Mucosa of rectum (tissue), 2 donors: ENCODE measurements at regions not wholly inside any gene's neighbourhood (a gene's known extent, or its start where the extent isn't known, plus 50 kb on each side); places are given as distances from the start of the nearest gene placed in this dataset.

Experiments used
- H3K27ac ChIP-seq, 2 donors: one replicate each; pipeline ENCODE4 v1.7.0; 2013; ENCODE audit warnings: inconsistent platforms in 2 of 2, low read depth in 2 of 2, low read length in 2 of 2
- H3K27me3 ChIP-seq, 2 donors: one replicate each; pipeline ENCODE4 v1.7.0; 2013; ENCODE audit warnings: low read length in 2 of 2; ENCODE audit not compliant: control insufficient read depth in 2 of 2, insufficient read depth in 2 of 2
- H3K36me3 ChIP-seq, 2 donors: one replicate each; pipeline ENCODE4 v1.7.0; 2013; ENCODE audit warnings: low read length in 2 of 2; ENCODE audit not compliant: control insufficient read depth in 2 of 2, insufficient read depth in 2 of 2
- H3K4me1 ChIP-seq, 2 donors: one replicate each; pipeline ENCODE4 v1.7.0; 2013; ENCODE audit warnings: low read length in 2 of 2, mild to moderate bottlenecking in 1 of 2; ENCODE audit not compliant: control insufficient read depth in 2 of 2, insufficient read depth in 2 of 2
- H3K4me3 ChIP-seq, 2 donors: one replicate each; pipeline ENCODE4 v1.7.0; 2013; ENCODE audit warnings: low read length in 2 of 2
- H3K9ac ChIP-seq, 2 donors: one replicate each; pipeline ENCODE4 v1.7.0; 2013; ENCODE audit warnings: low read length in 2 of 2, low read depth in 1 of 2, mild to moderate bottlenecking in 1 of 2
- H3K9me3 ChIP-seq, 2 donors: one replicate each; pipeline ENCODE4 v1.7.0; 2013; ENCODE audit warnings: low read length in 2 of 2; ENCODE audit not compliant: control insufficient read depth in 2 of 2
- donor health status: healthy.
- donor health status: Normal muscosa, but diverticular disease.

DNA sequence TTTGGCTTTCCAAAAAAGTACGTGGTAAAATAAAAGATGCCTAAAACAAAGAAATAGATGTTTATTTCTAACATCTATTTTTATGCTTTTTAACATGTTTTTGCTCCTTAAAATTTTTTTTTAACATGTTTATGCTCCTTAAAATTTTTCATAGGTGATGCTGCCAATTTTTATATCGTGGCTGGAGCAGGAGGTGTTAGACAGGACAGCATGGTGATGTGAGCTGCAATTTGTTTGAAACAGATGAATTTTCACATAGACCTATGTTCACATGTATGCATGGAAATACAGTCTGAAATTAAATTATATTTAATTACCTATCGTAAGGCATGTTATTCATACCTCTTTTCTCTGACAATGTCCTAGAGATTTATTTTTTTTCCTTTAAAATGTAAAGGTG lies 784.8 kb downstream of the EPHA7 start:
- H3K9me3 ChIP-seq, result no peaks in the 10 kb centered on the region
- H3K36me3 ChIP-seq, result no peaks in the 10 kb centered on the region
- no peaks in the 10 kb centered on the region for H3K4me1 ChIP-seq
- no peaks in the 10 kb centered on the region for H3K27me3 ChIP-seq
- no peak overlapping the region for H3K27ac ChIP-seq
- H3K4me3 ChIP-seq, result no peak overlapping the region
- H3K9ac ChIP-seq, result no peak overlapping the region

- no peaks in the 10 kb centered on the region for H3K36me3 ChIP-seq
- no peaks in the 10 kb centered on the region for H3K4me1 ChIP-seq
- H3K9ac ChIP-seq, result no peak overlapping the region
- no peaks in the 10 kb centered on the region for H3K9me3 ChIP-seq
- H3K4me3 ChIP-seq, result no peak overlapping the region
- no peaks in the 10 kb centered on the region for H3K27me3 ChIP-seq
- no peak overlapping the region for H3K27ac ChIP-seq
Measured at GRCh38 chr6:92623431-92623830, 795.9 kb downstream of the EPHA7 start.

GRCh38 chr6:92617721-92618120 lies 801.6 kb downstream of the EPHA7 start:
- no peaks in the 10 kb centered on the region for H3K36me3 ChIP-seq

GRCh38 chr6:92608751-92609150 lies 810.6 kb downstream of the EPHA7 start:
- no peak overlapping the region for H3K9ac ChIP-seq
- H3K4me3 ChIP-seq, result no peak overlapping the region
- no peaks in the 10 kb centered on the region for H3K27me3 ChIP-seq
- H3K36me3 ChIP-seq, result no peaks in the 10 kb centered on the region
- no peaks in the 10 kb centered on the region for H3K4me1 ChIP-seq
- H3K9me3 ChIP-seq, result no peaks in the 10 kb centered on the region
- no peak overlapping the region for H3K27ac ChIP-seq

More at GRCh38 chr6:92617721-92618120, 801.6 kb downstream of the EPHA7 start:
- H3K9ac ChIP-seq, result no peak overlapping the region
- H3K4me1 ChIP-seq, result no peaks in the 10 kb centered on the region
- no peak overlapping the region for H3K4me3 ChIP-seq
- no peaks in the 10 kb centered on the region for H3K27me3 ChIP-seq
- peaks cover 0 to 2% of the 10 kb centered on the region in 2 donors for H3K9me3 ChIP-seq
- no peak overlapping the region for H3K27ac ChIP-seq

DNA sequence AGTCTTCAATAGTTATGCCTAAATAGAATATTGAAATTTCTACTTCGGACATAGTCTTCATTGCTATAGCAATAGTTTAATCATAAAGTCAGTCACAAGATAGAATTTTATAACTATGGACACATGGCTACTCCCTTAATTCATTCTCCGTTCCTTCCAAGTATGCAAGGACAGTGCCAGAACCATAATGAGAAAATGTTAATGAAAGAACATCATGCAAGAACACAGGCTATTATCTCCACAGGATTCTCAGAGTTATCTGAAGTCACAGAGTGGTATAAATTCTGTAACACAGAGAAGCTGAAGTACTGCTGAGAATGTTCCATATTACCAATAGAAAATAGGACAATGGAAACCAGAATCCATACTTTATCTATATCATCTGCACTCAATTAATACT lies 826.2 kb downstream of the EPHA7 start:
- H3K9ac ChIP-seq, result no peak overlapping the region
- no peak overlapping the region for H3K27ac ChIP-seq

DNA sequence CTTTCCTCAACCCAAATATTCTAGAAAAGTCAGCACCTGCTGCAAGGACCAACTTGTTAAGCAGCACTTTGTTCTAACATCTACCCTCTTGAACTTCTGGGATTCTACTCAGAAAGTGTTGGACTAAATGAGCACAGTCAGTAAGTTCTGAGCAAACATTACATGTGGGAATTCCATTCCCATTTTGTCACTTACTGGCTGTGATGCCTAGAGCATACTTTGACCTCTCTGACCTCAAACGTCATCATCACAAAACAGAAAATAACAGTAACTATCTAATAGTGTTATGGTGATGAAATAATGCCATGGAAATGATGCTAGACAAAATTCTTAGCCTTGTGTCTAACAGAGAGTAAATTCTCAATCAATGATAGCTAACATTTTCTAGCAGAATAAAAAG lies 829.4 kb downstream of the EPHA7 start:
- H3K9ac ChIP-seq, result no peak overlapping the region
- H3K27ac ChIP-seq, result no peak overlapping the region
- no peaks in the 10 kb centered on the region for H3K4me1 ChIP-seq
- H3K27me3 ChIP-seq, result no peaks in the 10 kb centered on the region
- no peak overlapping the region for H3K4me3 ChIP-seq
- no peaks in the 10 kb centered on the region for H3K36me3 ChIP-seq
- H3K9me3 ChIP-seq, result no peaks in the 10 kb centered on the region

More for the DNA sequence above, 826.2 kb downstream of the EPHA7 start:
- H3K9me3 ChIP-seq, result no peaks in the 10 kb centered on the region
- H3K4me3 ChIP-seq, result no peak overlapping the region
- no peaks in the 10 kb centered on the region for H3K4me1 ChIP-seq
- no peaks in the 10 kb centered on the region for H3K36me3 ChIP-seq
- H3K27me3 ChIP-seq, result no peaks in the 10 kb centered on the region

GRCh38 chr6:92588148-92588547 lies 831.2 kb downstream of the EPHA7 start:
- Histone ChIP-seq H3K27me3 (no peaks in the 10 kb centered on the region), H3K9ac (no peak overlapping the region), H3K27ac (no peak overlapping the region), H3K4me1 (no peaks in the 10 kb centered on the region), H3K4me3 (no peak overlapping the region), H3K36me3 (no peaks in the 10 kb centered on the region), H3K9me3 (no peaks in the 10 kb centered on the region)

DNA sequence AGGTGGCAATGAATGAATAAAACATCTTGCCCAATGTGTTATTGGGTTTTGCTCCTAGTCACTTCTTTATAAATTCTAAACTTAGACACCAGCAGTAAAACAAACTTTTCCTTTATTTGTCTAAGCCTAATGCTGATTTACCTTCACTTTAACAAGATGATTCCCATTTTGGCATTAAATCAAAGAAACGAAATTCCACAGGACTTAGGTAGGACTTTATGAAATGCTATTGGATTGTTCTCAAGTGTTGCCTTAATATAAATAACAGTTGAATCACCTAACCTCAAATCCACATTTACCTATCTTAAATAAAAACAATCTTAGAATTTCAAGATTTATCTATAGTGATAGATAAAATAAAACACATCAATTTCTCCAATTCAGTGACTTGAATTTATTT lies 831.8 kb downstream of the EPHA7 start:
- H3K9me3 ChIP-seq, result no peaks in the 10 kb centered on the region
- H3K27ac ChIP-seq, result no peak overlapping the region
- no peaks in the 10 kb centered on the region for H3K27me3 ChIP-seq
- no peak overlapping the region for H3K4me3 ChIP-seq
- no peaks in the 10 kb centered on the region for H3K36me3 ChIP-seq
- H3K9ac ChIP-seq, result no peak overlapping the region
- H3K4me1 ChIP-seq, result no peaks in the 10 kb centered on the region

GRCh38 chr6:92586236-92586977 lies 833.0 kb downstream of the EPHA7 start:
- Histone ChIP-seq H3K4me1 (no peaks in the 10 kb centered on the region), H3K9ac (no peak overlapping the region), H3K36me3 (no peaks in the 10 kb centered on the region), H3K9me3 (no peaks in the 10 kb centered on the region), H3K4me3 (no peak overlapping the region), H3K27me3 (no peaks in the 10 kb centered on the region), H3K27ac (no peak overlapping the region)

DNA sequence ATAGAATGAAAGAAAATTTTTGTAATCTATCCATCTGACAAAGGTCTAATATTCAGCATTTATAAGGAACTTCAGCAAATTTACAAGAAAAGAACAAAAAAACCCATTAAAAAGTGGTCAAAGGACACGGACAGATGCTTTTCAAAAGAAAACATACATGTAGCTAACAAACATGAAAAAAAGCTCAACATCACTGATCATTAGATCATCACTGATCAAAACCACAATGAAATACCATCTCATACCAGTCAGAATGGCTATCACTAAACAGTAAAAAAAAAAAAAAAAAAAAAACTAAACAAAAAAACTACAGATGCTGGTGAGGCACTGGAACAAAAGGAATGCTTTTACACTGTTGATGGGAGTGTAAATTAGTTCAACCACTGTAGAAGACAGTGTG lies 837.1 kb downstream of the EPHA7 start:
- Histone ChIP-seq H3K27ac (no peak overlapping the region), H3K9ac (no peak overlapping the region), H3K4me1 (no peaks in the 10 kb centered on the region)

More for the DNA sequence above, 837.1 kb downstream of the EPHA7 start:
- Histone ChIP-seq H3K9me3 (peaks cover 0 to 3% of the 10 kb centered on the region in 2 donors), H3K4me3 (no peak overlapping the region), H3K27me3 (no peaks in the 10 kb centered on the region), H3K36me3 (no peaks in the 10 kb centered on the region)
